Neural crest cell (in vitro differentiated cells): ENCODE measurements at regions not wholly inside any gene's neighbourhood (a gene's known extent, or its start where the extent isn't known, plus 50 kb on each side); places are given as distances from the start of the nearest gene placed in this dataset.
"Not testable (repeated sequence)": the region's sequence is repeated elsewhere in the genome, so short reads cannot be mapped to it uniquely, and the experiment has no call there.

Source experiments
- DNase-seq: peaks from one replicate; pipeline ENCODE4 v3.0.0; 2021; ENCODE audit warnings: low read depth, mixed read lengths, low spot score
- H3K27ac Mint-ChIP-seq: one replicate; pipeline ENCODE4 v1.8.0; 2021; ENCODE audit warnings: mild to moderate bottlenecking, mixed read lengths; ENCODE audit not compliant: unreplicated experiment
- H3K27me3 Mint-ChIP-seq: 2 replicates; pipeline ENCODE4 v1.8.0; 2021; ENCODE audit warnings: low read depth, mild to moderate bottlenecking, mixed read lengths
- H3K36me3 Mint-ChIP-seq: 2 replicates; pipeline ENCODE4 v1.8.0; 2021; ENCODE audit warnings: low read depth, mild to moderate bottlenecking, mixed read lengths
- H3K4me1 Mint-ChIP-seq: 2 replicates; pipeline ENCODE4 v1.8.0; 2021; ENCODE audit warnings: mixed read lengths
- H3K4me3 Mint-ChIP-seq: one replicate; pipeline ENCODE4 v1.8.0; 2021; ENCODE audit warnings: mild to moderate bottlenecking, mixed read lengths
- H3K9me3 Mint-ChIP-seq: 2 replicates; pipeline ENCODE4 v1.8.0; 2021; ENCODE audit warnings: mixed read lengths
- TF ChIP-seq, protein P1 (sequence below): fragments of 200-600 bp; sonication (generic); conservative IDR thresholded peaks from 2 replicates; pipeline ENCODE4 v1.5.0; 2021; ENCODE audit warnings: antibody characterized with exemption, mild to moderate bottlenecking

DNA sequence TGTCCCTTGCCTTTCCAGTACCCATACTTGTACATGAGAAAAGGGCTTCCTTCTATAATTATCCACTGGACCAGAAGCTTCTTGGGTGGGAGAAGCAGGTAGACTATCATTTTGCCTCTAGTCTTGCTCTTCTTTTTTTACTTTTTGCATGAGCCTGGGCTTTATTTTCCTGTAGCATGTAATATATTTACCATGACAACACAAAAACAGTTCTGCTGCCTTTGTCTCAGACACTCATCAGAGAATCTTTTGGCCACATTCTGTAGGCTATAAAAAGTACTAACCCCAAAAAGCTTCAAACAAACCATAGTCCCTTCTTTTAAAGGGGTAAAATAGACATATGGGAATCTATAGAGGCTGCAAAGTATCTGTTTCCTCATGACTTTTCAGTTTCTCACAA, 339.2 kb upstream of the PIK3R1 start:
- Mint-ChIP-seq H3K4me1 (peaks cover 18% of the 10 kb centered on the region), H3K36me3 (peaks cover 3% of the 10 kb centered on the region), H3K4me3 (no peak overlapping the region), H3K27ac (no peak overlapping the region), H3K9me3 (peaks cover 6% of the 10 kb centered on the region), H3K27me3 (no peaks in the 10 kb centered on the region)
- DNase-seq = no peak
- TF ChIP-seq, protein P1, sequence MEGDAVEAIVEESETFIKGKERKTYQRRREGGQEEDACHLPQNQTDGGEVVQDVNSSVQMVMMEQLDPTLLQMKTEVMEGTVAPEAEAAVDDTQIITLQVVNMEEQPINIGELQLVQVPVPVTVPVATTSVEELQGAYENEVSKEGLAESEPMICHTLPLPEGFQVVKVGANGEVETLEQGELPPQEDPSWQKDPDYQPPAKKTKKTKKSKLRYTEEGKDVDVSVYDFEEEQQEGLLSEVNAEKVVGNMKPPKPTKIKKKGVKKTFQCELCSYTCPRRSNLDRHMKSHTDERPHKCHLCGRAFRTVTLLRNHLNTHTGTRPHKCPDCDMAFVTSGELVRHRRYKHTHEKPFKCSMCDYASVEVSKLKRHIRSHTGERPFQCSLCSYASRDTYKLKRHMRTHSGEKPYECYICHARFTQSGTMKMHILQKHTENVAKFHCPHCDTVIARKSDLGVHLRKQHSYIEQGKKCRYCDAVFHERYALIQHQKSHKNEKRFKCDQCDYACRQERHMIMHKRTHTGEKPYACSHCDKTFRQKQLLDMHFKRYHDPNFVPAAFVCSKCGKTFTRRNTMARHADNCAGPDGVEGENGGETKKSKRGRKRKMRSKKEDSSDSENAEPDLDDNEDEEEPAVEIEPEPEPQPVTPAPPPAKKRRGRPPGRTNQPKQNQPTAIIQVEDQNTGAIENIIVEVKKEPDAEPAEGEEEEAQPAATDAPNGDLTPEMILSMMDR = no peak

DNA sequence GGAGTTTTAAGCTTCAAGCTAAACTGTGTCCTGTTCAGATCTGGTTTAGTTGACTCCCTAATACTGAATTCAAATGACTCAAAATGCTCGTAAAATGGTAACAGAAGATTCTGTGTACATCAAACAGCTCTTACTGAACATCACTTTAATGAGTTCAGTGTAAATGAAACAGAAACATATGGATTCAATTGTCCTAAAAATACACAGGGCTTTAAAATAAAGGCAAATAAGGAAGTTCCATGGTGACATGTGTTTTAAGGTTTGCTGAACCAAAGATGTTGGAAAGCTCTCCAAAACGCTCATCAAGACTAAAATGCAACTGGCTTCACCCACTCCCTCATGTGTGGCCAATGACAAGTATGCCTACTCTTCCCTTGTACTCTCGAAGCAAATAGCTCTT, 340.0 kb upstream of the PIK3R1 start:
- Mint-ChIP-seq H3K4me3 (no peak overlapping the region), H3K36me3 (peaks cover 3% of the 10 kb centered on the region), H3K4me1 (peaks cover 14% of the 10 kb centered on the region), H3K9me3 (peaks cover 6% of the 10 kb centered on the region), H3K27me3 (no peaks in the 10 kb centered on the region), H3K27ac (no peak overlapping the region)
- DNase-seq = no peak
- TF ChIP-seq, protein P1 = no peak

DNA sequence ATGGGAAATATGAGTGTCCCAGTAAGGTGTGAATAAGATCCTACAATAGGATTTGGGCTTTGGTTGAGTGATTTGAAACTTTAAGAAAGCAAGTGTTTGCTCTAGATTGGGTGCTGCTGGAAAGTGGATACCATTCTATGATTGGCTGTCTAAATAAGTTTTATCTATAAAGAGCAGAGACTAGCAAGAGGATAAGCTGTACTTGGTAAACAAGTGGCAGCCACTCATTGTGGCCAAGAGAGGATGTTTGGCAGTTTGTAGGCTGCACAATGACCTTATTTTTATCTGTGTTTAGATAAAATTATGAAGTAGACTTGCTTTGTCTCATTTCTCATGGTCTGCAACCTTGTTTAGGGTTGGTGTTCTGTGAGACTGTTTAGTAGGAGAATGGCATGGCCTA, 341.6 kb upstream of the PIK3R1 start:
- H3K27me3 Mint-ChIP-seq = no peaks in the 10 kb centered on the region
- peaks cover 6% of the 10 kb centered on the region for H3K9me3 Mint-ChIP-seq
- H3K36me3 Mint-ChIP-seq = peaks cover 3% of the 10 kb centered on the region
- no peak for DNase-seq
- no peak overlapping the region for H3K27ac Mint-ChIP-seq
- no peak overlapping the region for H3K4me3 Mint-ChIP-seq
- TF ChIP-seq, protein P1 = no peak
- peaks cover 1% of the 10 kb centered on the region for H3K4me1 Mint-ChIP-seq

DNA sequence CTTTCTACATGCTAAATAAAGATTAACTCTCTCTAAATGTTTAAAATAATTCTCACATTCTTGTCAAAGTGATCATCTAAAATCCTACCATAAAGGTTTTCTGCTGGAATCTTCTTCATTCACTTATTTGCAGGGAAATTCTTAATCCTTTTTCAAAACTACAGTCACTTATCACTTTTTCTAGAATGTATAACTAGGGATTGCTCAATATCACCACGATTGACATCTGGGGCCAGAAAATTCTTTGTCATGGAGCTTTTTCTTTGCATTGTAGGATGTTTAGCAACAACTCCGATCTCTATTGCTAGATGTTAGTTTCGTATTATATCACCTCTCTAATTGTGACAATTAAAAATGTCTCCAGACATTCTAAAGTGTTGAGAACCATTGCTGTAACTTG, 344.9 kb upstream of the PIK3R1 start:
- H3K27me3 Mint-ChIP-seq = no peaks in the 10 kb centered on the region
- H3K4me3 Mint-ChIP-seq = no peak overlapping the region
- no peak for DNase-seq
- TF ChIP-seq, protein P1 = no peak
- no peak overlapping the region for H3K27ac Mint-ChIP-seq
- no peaks in the 10 kb centered on the region for H3K4me1 Mint-ChIP-seq
- peaks cover 5% of the 10 kb centered on the region for H3K36me3 Mint-ChIP-seq
- peaks cover 7% of the 10 kb centered on the region for H3K9me3 Mint-ChIP-seq

DNA sequence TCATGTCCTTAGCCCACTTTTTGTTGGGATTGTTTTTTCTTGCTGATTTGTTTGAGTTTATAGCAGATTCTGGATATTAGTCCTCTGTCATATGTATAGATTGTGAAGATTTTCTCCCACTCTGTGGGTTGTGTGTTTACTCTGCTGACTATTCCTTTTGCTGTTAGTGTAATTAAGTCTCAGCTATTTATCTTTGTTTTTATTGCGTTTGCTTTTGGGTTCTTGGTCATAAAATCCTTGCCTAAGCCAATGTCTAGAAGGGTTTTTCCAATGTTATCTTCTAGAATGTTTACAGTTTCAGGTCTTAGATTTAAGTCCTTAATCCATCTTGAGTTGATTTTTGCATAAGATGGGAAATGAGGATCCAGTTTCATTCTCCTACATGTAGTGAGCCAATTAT, 351.2 kb upstream of the PIK3R1 start:
- H3K27ac Mint-ChIP-seq, H3K27me3 Mint-ChIP-seq, H3K36me3 Mint-ChIP-seq, H3K4me3 Mint-ChIP-seq, H3K4me1 Mint-ChIP-seq, DNase-seq: not testable (repeated sequence)
- H3K9me3 Mint-ChIP-seq = peaks cover 17% of the 10 kb centered on the region

DNA sequence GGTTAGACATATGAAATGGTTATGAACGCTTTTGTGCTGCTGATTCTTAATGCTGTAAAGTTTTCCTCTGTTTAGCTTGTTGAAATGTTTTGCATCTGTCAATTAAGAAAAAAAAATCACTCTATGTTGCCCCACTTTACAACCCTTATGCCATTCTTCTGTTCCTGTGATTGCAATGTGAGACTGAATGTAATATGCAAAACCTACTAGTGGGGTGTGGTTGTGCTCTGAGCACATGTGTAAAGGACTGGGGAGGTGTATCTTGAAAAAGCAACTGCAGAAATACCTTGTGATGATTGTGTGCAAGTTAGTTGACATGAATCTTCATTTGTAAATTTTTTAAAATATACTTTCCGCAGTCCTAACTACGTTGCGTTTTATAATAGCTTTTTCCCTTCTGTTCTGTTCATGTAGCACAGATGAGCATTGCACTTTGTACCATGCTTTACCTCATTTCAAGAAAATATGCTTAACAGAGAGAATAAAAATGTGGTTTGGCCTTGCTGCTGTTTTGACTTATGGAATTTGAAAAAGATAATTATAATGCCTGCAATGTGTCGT, 357.0 kb upstream of the PIK3R1 start:
- no peak overlapping the region for H3K4me3 Mint-ChIP-seq

More for the DNA sequence above, 357.0 kb upstream of the PIK3R1 start:
- DNase-seq = no peak
- Mint-ChIP-seq H3K9me3 (peaks cover 3% of the 10 kb centered on the region), H3K4me1 (no peaks in the 10 kb centered on the region), H3K36me3 (peaks cover 2% of the 10 kb centered on the region), H3K27me3 (no peaks in the 10 kb centered on the region), H3K27ac (no peak overlapping the region)
- TF ChIP-seq, protein P1 = no peak
